HK-2 (cell line): ENCODE measurements at regions not wholly inside any gene's neighbourhood (a gene's known extent, or its start where the extent isn't known, plus 50 kb on each side); places are given as distances from the start of the nearest gene placed in this dataset.
"Not testable (repeated sequence)": the region's sequence is repeated elsewhere in the genome, so short reads cannot be mapped to it uniquely, and the experiment has no call there.

Experiments
- DNase-seq: peaks from one replicate; pipeline ENCODE4 v3.0.0-alpha.2; 2018; ENCODE audit not compliant: unreplicated experiment

- no peak for DNase-seq
These were observed 327.4 kb upstream of the HS6ST1 start for GRCh38 chr2:128646091-128646490.

DNA sequence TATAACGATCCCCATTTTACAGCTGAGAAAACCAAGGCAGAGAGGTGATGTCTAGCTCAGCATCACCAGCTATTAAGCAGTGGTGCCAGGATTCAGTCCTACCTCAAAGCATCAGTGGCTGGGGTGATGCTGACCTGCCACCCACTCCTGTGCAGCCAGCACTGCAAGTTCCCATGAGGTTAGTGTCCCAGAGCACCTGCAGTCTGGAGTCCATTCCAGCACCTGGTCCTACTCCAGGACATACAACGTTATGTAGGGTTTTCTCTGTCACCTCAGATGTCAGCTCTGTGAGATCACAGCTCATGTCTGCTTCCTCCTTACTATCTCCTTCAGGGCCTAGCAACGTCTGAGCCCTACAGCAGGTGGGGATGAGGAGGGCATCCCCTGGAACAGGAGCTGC lies 328.0 kb upstream of the HS6ST1 start:
- DNase-seq: no peak

DNA sequence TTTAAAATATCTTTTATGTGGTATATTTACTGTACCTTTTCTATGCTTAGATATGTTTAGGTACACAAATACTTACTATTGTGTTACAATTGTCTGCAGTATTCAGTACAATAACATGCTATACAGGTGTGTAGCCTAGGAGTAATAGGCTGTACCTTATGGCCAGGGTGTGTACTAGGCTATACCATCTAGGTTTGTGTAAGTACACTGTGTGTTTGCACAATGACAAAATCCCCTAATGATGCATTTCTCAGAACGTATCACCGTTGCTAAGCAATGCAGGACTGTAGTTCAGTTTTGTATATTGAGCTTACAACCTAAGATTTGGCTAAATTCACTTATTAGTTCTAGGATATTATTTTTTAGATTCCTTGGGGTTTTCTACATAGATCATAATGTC lies 332.3 kb upstream of the HS6ST1 start:
- DNase-seq: no peak

DNA sequence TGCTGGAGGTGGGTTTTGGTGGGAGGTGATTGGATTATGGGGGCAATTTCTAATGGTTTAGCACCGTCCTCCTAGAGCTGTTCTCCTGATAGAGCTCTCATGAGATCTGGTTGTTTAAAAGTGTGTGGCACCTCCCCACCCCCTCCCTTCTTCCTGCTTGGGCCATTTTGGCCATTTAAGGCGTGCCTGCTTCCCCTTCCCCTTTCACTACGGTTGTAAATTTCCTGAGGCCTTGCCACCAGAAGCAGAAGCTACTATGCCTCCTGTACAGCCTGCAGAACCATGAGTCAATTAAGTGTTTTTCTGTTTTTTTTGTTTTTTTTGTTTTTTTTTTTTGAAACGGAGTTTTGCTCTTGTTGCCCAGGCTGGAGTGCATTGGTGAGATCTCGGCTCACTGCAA lies 335.7 kb upstream of the HS6ST1 start:
- no peak for DNase-seq

DNA sequence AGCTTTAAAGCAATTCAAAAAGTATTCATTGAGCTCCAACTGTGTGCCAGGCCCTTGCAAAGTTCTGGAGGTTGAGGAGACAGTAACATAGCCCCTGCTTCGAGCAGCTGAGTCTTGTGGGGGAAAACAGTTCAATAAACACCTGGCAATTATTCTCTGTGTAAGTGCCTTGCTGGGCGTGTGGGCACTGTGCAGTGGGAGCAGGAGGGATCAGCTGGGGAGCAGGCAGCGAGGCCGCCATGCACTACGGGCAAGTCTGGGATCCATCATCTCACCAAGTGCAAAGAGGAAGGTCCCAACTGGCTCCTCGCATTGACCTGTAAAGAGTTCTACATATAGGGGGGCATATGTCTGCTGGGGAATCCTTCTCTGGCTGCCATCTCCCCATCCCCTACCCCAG lies 342.2 kb upstream of the HS6ST1 start:
- DNase-seq: no peak

- no peak for DNase-seq
These were observed 342.6 kb upstream of the HS6ST1 start for GRCh38 chr2:128661311-128661710.

DNA sequence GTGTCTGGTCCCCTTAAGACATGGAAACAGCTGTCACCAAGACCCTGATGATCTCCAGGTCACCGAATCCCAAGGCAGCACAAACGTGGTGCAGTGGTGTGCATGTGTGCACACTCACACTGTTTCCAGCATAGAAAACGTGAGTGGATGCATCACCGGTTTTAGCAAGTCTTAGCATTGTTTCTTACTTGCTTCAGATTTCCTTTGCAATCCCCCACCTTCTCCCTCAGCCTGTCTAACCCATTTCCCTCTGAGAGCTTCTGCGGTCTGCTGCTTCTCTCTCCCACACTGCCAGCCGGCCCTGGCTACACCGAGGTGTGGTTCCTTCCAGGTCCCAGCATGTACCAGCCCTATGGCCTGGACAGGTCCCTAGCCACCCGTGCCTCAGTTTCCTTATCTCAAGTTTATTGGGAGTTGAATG lies 343.4 kb upstream of the HS6ST1 start:
- DNase-seq: no peak

GRCh38 chr2:128663371-128664050 lies 344.8 kb upstream of the HS6ST1 start:
- DNase-seq: no peak

GRCh38 chr2:128664499-128664971 lies 345.9 kb upstream of the HS6ST1 start:
- no peak for DNase-seq

DNA sequence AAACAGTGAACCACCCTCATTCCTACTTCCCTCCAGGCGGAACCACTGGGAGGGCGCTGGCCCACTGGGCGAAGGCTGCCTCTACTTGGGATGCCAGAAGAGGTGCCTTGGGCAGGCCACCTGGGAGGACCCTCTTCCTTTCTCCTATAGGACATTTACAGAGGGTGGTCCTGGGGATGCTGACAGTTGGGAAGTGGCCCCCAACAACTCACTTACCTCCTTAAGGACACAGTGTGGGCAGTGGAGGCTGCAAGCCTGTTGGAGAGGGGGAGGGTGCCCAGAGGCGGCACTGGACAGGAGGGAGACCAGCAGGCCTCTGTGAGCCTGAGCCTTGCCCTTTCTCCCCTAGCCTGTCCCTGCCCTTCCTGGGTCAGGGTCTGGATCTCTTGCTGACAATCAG lies 346.4 kb upstream of the HS6ST1 start:
- no peak for DNase-seq

DNA sequence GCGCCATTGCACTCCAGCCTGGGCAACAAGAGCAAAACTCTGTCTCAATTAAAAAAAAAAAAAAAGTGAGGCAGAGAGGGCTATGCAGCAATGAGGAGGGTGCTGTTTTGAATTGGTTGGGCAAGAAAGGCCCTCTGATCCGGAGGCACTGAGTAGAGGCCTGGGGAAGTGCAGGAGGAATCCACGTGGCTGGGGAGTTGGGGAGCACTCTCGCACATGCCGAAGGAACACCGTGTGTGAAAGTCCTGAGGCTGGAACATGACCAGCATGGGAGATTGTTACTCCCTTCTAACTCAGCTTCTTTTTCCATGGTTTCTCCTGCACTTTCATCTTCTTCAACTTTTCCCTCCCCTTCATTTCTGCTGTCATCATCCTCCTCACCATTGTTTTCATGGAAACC lies 347.9 kb upstream of the HS6ST1 start:
- no peak for DNase-seq

DNA sequence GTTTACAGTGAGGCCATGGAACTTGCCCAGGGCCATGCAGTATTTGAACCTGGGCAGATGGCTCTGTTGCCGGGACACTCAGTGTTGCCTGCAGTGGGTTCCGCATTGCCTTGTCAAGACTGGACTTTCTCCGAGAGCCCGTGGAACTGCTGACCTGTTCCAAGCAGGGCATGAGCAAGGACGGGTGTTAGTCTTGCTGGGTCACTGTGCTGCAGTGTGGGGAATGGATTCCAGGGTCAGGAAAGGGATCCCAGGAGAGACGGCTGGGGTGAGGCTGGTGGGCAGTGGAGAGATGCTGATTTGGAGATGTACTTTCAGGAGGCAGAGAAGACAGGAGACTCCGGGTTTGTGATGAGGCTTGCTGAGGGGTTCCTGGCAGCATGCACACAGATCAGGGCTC lies 348.7 kb upstream of the HS6ST1 start:
- no peak for DNase-seq

DNA sequence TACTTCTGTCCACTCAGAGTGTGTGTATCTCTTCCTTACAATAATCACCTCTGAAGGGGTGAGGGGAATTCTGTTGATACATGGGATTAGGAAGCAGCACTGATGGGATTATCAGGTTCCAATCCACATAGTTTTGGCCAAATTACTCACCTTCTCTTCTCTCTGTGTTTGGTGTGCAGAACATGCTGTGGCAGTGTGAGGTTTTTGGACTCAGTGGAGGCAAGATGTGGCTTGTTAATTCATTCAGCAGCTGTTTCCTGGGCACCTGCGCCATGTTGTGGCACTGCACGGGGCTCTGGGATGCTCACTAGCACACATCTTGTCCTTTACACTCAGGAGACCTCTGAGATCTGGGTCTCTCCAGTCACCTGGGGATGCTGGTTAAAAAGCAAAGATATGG lies 350.3 kb upstream of the HS6ST1 start:
- no peak for DNase-seq

GRCh38 chr2:128670066-128670465 lies 351.4 kb upstream of the HS6ST1 start:
- DNase-seq: no peak

DNA sequence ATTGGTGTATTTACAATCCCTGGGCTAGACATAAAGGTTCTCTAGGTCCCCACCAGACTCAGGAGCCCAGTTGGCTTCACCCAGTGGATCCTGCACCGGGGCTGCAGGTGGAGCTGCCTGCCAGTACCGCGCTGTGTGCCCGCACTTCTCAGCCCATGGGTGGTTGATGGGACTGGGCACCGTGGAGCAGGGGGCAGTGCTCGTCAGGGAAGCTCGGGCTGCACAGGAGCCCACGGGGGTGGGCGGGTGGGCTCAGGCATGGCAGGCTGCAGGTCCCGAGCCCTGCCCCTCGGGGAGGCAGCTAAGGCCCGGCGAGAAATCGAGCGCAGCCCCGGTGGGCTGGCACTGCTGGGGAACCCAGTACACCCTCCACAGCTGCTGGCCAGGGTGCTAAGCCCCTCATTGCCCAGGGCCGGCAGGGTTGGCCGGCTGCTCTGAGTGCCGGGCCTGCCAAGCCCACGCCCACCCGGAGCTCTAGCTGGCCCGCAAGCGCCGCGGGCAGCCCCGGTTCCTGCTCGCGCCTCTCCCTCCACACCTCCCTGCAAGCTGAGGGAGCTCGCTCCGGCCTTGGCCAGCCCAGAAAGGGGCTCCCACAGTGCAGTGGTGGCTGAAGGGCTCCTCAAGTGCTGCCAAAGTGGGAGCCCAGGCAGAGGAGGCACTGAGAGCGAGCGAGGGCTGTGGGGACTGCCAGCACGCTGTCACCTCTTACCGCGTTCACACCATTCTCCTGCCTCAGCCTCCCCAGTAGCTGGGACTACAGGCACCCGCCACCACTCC lies 353.5 kb upstream of the HS6ST1 start:
- not testable (repeated sequence) for DNase-seq

GRCh38 chr2:128679680-128680079 lies 361.0 kb upstream of the HS6ST1 start:
- not testable (repeated sequence) for DNase-seq

DNA sequence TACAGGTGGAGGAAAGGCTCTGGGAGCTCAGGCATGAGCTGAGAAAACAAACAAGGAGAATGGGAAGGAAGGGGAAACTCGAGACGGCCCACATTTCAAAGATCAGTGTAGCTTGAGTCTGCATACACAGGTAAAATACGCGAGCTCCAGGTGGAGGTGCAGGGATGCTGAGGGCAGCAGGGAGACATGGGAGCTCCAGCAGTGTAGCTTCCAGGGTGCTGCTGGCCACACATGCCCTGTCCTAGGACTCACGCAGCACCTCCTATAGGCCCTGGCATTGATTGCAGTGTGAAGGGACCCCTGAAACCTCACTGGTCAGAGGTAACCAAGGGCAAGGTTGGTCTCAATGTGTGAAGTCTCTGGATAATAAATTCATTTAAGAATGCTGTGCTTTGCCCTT lies 362.8 kb upstream of the HS6ST1 start:
- DNase-seq: no peak

- DNase-seq: no peak
These were observed 363.6 kb upstream of the HS6ST1 start for GRCh38 chr2:128682266-128682665.

DNA sequence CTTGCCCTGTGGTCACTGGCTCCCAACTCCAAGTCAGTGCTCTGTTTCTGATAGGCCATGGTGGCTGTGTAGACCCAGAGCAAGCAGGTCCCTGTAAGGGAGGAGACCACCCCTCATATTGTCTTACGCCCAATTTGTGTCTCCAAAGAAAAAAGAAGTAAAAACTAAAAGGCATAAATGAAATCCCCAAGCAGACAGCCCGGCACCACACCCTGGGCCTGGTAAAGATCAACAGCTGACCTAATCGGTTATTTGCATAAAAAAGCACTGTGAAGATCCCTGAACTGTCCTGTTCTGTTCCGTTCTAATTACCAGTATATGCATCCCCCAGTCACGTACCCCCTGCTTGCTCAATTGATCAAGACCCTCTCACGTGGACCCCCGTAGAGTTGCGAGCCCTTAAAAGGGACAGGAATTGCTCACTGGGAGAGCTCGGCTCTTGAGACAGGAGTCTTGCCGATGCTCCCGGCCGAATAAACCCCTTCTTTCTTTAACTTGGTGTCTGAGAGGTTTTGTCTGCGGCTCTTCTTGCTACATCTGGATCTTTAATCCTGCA lies 364.1 kb upstream of the HS6ST1 start:
- DNase-seq: no peak

GRCh38 chr2:128684523-128684922 lies 365.9 kb upstream of the HS6ST1 start:
- DNase-seq: no peak

DNA sequence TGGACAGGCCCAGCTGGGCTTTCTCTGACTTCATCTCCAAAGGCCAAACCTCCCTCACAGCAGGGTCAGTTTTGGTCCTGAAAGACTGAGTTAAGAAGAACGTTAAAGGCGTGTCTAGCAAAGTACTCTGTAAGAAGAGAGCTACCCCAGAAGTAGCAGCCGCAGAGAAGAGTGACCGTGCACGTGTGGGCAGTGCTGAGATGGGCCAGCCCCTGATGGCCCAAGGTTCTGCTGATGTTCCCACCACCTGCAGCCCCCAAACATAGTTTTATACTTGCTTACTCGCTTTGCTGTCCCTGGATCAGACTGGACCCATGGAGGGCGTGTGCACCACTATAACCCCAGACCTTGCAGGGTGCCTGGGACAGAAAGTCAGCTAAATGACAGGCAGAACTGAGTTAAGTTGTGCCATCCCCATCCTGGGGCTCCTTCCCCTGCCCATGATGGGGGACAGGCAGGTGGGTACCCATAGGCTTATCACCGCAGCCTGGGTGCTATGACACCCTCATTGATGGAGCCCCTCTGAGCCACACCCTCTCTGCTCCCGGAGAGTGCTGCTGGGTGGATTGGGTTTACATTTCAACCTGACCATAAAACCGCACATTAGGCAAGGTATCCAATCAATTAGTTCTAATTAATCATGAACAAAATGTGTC lies 367.3 kb upstream of the HS6ST1 start:
- DNase-seq: no peak

DNA sequence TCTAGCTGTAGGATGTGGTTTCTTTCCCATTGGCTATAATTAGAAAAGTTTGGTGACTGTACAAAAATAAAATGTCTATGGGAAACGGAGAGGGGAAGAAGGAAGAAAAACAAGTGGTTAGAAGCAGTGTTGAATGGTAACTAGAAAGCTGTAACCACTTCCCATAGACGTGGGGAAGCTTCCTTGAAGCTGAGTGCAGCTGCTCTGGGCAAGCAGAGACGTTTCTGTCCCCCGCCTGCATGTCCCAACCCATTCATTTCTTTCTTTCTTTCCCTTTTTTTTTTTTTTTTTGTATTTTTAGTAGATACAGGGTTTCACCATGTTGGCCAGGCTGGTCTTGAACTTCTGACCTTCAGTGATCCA lies 367.8 kb upstream of the HS6ST1 start:
- no peak for DNase-seq
